H9 (cell line): ENCODE measurements at regions not wholly inside any gene's neighbourhood (a gene's known extent, or its start where the extent isn't known, plus 50 kb on each side); places are given as distances from the start of the nearest gene placed in this dataset.

ENCODE experiments used
- DNase-seq: peaks from one replicate; pipeline ENCODE4 v3.0.0-alpha.2; 2017
- H2AFZ ChIP-seq: one replicate; pipeline ENCODE4 v1.6.1; 2013; ENCODE audit warnings: mild to moderate bottlenecking, low read length, control low read depth, moderate library complexity
- H2AK5ac ChIP-seq: 2 replicates; pipeline ENCODE4 v1.6.1; 2013; ENCODE audit warnings: low read length, control low read depth, mixed read lengths; ENCODE audit not compliant: insufficient read length
- H2BK120ac ChIP-seq: one replicate; pipeline ENCODE4 v1.6.1; 2013; ENCODE audit warnings: low read depth, mild to moderate bottlenecking, low read length, control low read depth, inconsistent platforms; ENCODE audit not compliant: poor library complexity, severe bottlenecking
- H2BK12ac ChIP-seq: 2 replicates; pipeline ENCODE4 v1.6.1; 2013; ENCODE audit warnings: low read length, control low read depth, mixed read lengths, low read depth; ENCODE audit not compliant: insufficient read length
- H2BK15ac ChIP-seq: 2 replicates; pipeline ENCODE4 v1.6.1; 2013; ENCODE audit warnings: low read depth, low read length, control low read depth
- H2BK20ac ChIP-seq: one replicate; pipeline ENCODE4 v1.6.1; 2013; ENCODE audit warnings: low read depth, mild to moderate bottlenecking, low read length, control low read depth, inconsistent platforms; ENCODE audit not compliant: poor library complexity, severe bottlenecking
- H2BK5ac ChIP-seq: 2 replicates; pipeline ENCODE4 v1.6.1; 2013; ENCODE audit warnings: low read length, control low read depth, mixed read lengths; ENCODE audit not compliant: insufficient read length
- H3K14ac ChIP-seq: 2 replicates; pipeline ENCODE4 v1.6.1; 2013; ENCODE audit warnings: low read length, control low read depth; ENCODE audit not compliant: insufficient read depth
- H3K18ac ChIP-seq: 2 replicates; pipeline ENCODE4 v1.6.1; 2013; ENCODE audit warnings: low read depth, mild to moderate bottlenecking, mixed read lengths, low read length, control low read depth; ENCODE audit not compliant: insufficient read length
- H3K23ac ChIP-seq: 2 replicates; pipeline ENCODE4 v1.6.1; 2013; ENCODE audit warnings: low read length, control low read depth, mixed read lengths, low read depth; ENCODE audit not compliant: insufficient read length
- H3K23me2 ChIP-seq: 2 replicates; pipeline ENCODE4 v1.6.1; 2013; ENCODE audit warnings: low read depth, mild to moderate bottlenecking, mixed read lengths, low read length, control low read depth; ENCODE audit not compliant: insufficient read length, poor library complexity, severe bottlenecking
- H3K27ac ChIP-seq: 2 replicates; pipeline ENCODE4 v1.5.1; 2013; ENCODE audit warnings: low read length, control low read depth, mixed read lengths, low read depth; ENCODE audit not compliant: insufficient read length
- H3K27me3 ChIP-seq: 2 replicates; pipeline ENCODE4 v1.6.1; 2013; ENCODE audit warnings: low read length, control low read depth, inconsistent platforms; ENCODE audit not compliant: insufficient read depth
- H3K4ac ChIP-seq: 2 replicates; pipeline ENCODE4 v1.6.1; 2013; ENCODE audit warnings: low read depth, mild to moderate bottlenecking, control low read depth, inconsistent platforms, low read length, moderate library complexity
- H3K4me1 ChIP-seq: 2 replicates; pipeline ENCODE4 v1.6.1; 2013; ENCODE audit warnings: low read length, control low read depth, inconsistent platforms; ENCODE audit not compliant: insufficient read depth
- H3K4me2 ChIP-seq: 2 replicates; pipeline ENCODE4 v1.6.1; 2013; ENCODE audit warnings: low read length, control low read depth, mixed read lengths; ENCODE audit not compliant: insufficient read length, insufficient read depth
- H3K56ac ChIP-seq: 2 replicates; pipeline ENCODE4 v1.6.1; 2013; ENCODE audit warnings: low read depth, mild to moderate bottlenecking, mixed read lengths, low read length, control low read depth; ENCODE audit not compliant: insufficient read length
- H3K79me1 ChIP-seq: 2 replicates; pipeline ENCODE4 v1.6.1; 2013; ENCODE audit warnings: low read depth, mild to moderate bottlenecking, moderate library complexity, low read length, control low read depth, inconsistent platforms; ENCODE audit not compliant: insufficient read depth, poor library complexity, severe bottlenecking
- H3K79me2 ChIP-seq: 2 replicates; pipeline ENCODE4 v1.6.1; 2013; ENCODE audit warnings: low read length, control low read depth, inconsistent platforms; ENCODE audit not compliant: insufficient read depth
- H3K9ac ChIP-seq: 2 replicates; pipeline ENCODE4 v1.6.1; 2013; ENCODE audit warnings: low read length, control low read depth, mixed read lengths; ENCODE audit not compliant: insufficient read length; ENCODE audit errors: extremely low read depth
- H3K9me3 ChIP-seq: one replicate; pipeline ENCODE4 v1.6.1; 2013; ENCODE audit warnings: low read depth, low read length, inconsistent platforms; ENCODE audit not compliant: control insufficient read depth
- H3T11ph ChIP-seq: one replicate; pipeline ENCODE4 v1.6.1; 2013; ENCODE audit warnings: mild to moderate bottlenecking, low read length, control low read depth, inconsistent platforms
- H4K20me1 ChIP-seq: one replicate; pipeline ENCODE4 v1.6.1; 2013; ENCODE audit not compliant: control insufficient read depth, insufficient read length, insufficient read depth
- H4K5ac ChIP-seq: 2 replicates; pipeline ENCODE4 v1.6.1; 2013; ENCODE audit warnings: low read depth, mild to moderate bottlenecking, mixed read lengths, low read length, control low read depth; ENCODE audit not compliant: insufficient read length
- H4K8ac ChIP-seq: replicated peaks from 2 replicates; pipeline ENCODE4 v1.6.1; 2013; ENCODE audit warnings: low read length, control low read depth, mixed read lengths, low read depth; ENCODE audit not compliant: insufficient read length
- H4K91ac ChIP-seq: 2 replicates; pipeline ENCODE4 v1.6.1; 2013; ENCODE audit warnings: low read depth, mild to moderate bottlenecking, moderate library complexity, mixed read lengths, low read length, control low read depth; ENCODE audit not compliant: insufficient read length
- H3K27ac Mint-ChIP-seq, 3 experiments: 2 replicates in 2 of 3; 3 replicates in 1 of 3; pipeline ENCODE4 v1.8.0; 2020 to 2021; ENCODE audit warnings: mixed read lengths in 3 of 3, mild to moderate bottlenecking in 1 of 3, moderate library complexity in 1 of 3
- H3K27me3 Mint-ChIP-seq: 2 replicates; pipeline ENCODE4 v1.8.0; 2021; ENCODE audit warnings: low read depth, mild to moderate bottlenecking, moderate library complexity, mixed read lengths
- H3K36me3 Mint-ChIP-seq, 3 experiments: 2 replicates in 2 of 3; 3 replicates in 1 of 3; pipeline ENCODE4 v1.8.0; 2020 to 2021; ENCODE audit warnings: low read depth in 3 of 3, mixed read lengths in 3 of 3; ENCODE audit not compliant: insufficient read depth in 1 of 3
- H3K4me1 Mint-ChIP-seq, 2 experiments: 2 replicates each; pipeline ENCODE4 v1.8.0; 2020; ENCODE audit warnings: mixed read lengths in 2 of 2
- H3K4me3 Mint-ChIP-seq, 2 experiments: 2 replicates in 1 of 2; 3 replicates in 1 of 2; pipeline ENCODE4 v1.8.0; 2020 to 2021; ENCODE audit warnings: mild to moderate bottlenecking in 2 of 2, mixed read lengths in 2 of 2, moderate library complexity in 1 of 2
- H3K9me3 Mint-ChIP-seq, 2 experiments: 2 replicates in 1 of 2; 3 replicates in 1 of 2; pipeline ENCODE4 v1.8.0; 2020; ENCODE audit warnings: mild to moderate bottlenecking in 2 of 2, mixed read lengths in 2 of 2, moderate library complexity in 1 of 2
- WGBS: extraction: QIAGEN DNeasy Blood & Tissue Kit; methylation state at CpG from one replicate; pipeline ENCODE4 v1.1.7; 2013; ENCODE audit warnings: missing lambda C conversion rate, low lambda C conversion rate, mixed read lengths; ENCODE audit not compliant: insufficient read length; ENCODE audit errors: extremely low coverage; 5-methylcytosine and 5-hydroxymethylcytosine counted together
- TF ChIP-seq, protein P1 (sequence below): fragments of 200-600 bp; sonication (generic); conservative IDR thresholded peaks from 3 replicates; pipeline ENCODE4 v1.8.0; 2021; ENCODE audit warnings: antibody characterized with exemption, mild to moderate bottlenecking

- H3K27me3 ChIP-seq: no peaks in the 10 kb centered on the region
- H2AFZ ChIP-seq: no peak overlapping the region
- no peak overlapping the region for H3K56ac ChIP-seq
- no peaks in the 10 kb centered on the region for H3K4me1 Mint-ChIP-seq
- no peaks in the 10 kb centered on the region for H4K20me1 ChIP-seq
- H3K4ac ChIP-seq: no peak overlapping the region
- no peak overlapping the region for H3K14ac ChIP-seq
- no peaks in the 10 kb centered on the region for H3K79me2 ChIP-seq
- H2BK20ac ChIP-seq: no peak overlapping the region
- H2BK120ac ChIP-seq: no peak overlapping the region
- no peak overlapping the region for H3T11ph ChIP-seq
- H3K9ac ChIP-seq: no peak overlapping the region
- H4K5ac ChIP-seq: no peak overlapping the region
- peaks cover 0 to 6% (median 0%) of the 10 kb centered on the region in 3 experiments; a peak in 2 of 7 replicates for H3K36me3 Mint-ChIP-seq
- H3K4me1 ChIP-seq: no peaks in the 10 kb centered on the region
- peaks cover 0 to 5% of the 10 kb centered on the region in 2 experiments; a peak in 1 of 5 replicates for H3K9me3 Mint-ChIP-seq
- H3K27me3 Mint-ChIP-seq: no peaks in the 10 kb centered on the region
- H4K8ac ChIP-seq: no peak overlapping the region
- no peak overlapping the region for H2BK5ac ChIP-seq
- H3K23ac ChIP-seq: no peak overlapping the region
- H3K4me3 Mint-ChIP-seq: no peak overlapping the region
- H2BK12ac ChIP-seq: no peak overlapping the region
- no peaks in the 10 kb centered on the region for H3K9me3 ChIP-seq
- no peak overlapping the region for H3K27ac ChIP-seq
- no peak overlapping the region for H2BK15ac ChIP-seq
- H4K91ac ChIP-seq: no peak overlapping the region
- H3K23me2 ChIP-seq: no peaks in the 10 kb centered on the region
- no peak overlapping the region for H3K27ac Mint-ChIP-seq
- TF ChIP-seq, protein P1, sequence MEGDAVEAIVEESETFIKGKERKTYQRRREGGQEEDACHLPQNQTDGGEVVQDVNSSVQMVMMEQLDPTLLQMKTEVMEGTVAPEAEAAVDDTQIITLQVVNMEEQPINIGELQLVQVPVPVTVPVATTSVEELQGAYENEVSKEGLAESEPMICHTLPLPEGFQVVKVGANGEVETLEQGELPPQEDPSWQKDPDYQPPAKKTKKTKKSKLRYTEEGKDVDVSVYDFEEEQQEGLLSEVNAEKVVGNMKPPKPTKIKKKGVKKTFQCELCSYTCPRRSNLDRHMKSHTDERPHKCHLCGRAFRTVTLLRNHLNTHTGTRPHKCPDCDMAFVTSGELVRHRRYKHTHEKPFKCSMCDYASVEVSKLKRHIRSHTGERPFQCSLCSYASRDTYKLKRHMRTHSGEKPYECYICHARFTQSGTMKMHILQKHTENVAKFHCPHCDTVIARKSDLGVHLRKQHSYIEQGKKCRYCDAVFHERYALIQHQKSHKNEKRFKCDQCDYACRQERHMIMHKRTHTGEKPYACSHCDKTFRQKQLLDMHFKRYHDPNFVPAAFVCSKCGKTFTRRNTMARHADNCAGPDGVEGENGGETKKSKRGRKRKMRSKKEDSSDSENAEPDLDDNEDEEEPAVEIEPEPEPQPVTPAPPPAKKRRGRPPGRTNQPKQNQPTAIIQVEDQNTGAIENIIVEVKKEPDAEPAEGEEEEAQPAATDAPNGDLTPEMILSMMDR: no peak
- DNase-seq: no peak
- no peaks in the 10 kb centered on the region for H3K79me1 ChIP-seq
- H2AK5ac ChIP-seq: no peak overlapping the region
- H3K18ac ChIP-seq: no peak overlapping the region
- H3K4me2 ChIP-seq: no peak overlapping the region
- WGBS: no CpG with 5 or more reads among the region's 1 CpG
Observed at GRCh38 chr4:66805582-66805981, 739.7 kb downstream of the CENPC start.
